IPS-NIHi11 (cell line): ENCODE measurements at regions not wholly inside any gene's neighbourhood (a gene's known extent, or its start where the extent isn't known, plus 50 kb on each side); places are given as distances from the start of the nearest gene placed in this dataset.

ENCODE experiments used
- DNase-seq: peaks from one replicate; pipeline ENCODE4 v3.0.0; 2012; ENCODE audit warnings: mixed read lengths, low spot score

GRCh38 chr11:104830508-104830907 lies 67.8 kb downstream of the CASP12 start:
- no peak for DNase-seq

GRCh38 chr11:104830080-104830479 lies 68.2 kb downstream of the CASP12 start:
- no peak for DNase-seq

GRCh38 chr11:104826772-104827171 lies 71.5 kb downstream of the CASP12 start:
- no peak for DNase-seq

- DNase-seq = no peak
These were observed 74.6 kb downstream of the CASP12 start for GRCh38 chr11:104823657-104824056.

GRCh38 chr11:104820431-104820830 lies 77.8 kb downstream of the CASP12 start:
- DNase-seq = no peak

GRCh38 chr11:104819603-104820002 lies 78.7 kb downstream of the CASP12 start:
- no peak for DNase-seq

GRCh38 chr11:104819107-104819506 lies 79.2 kb downstream of the CASP12 start:
- no peak for DNase-seq

- DNase-seq = no peak
These were observed 80.3 kb downstream of the CASP12 start for GRCh38 chr11:104817973-104818372.

GRCh38 chr11:104813532-104813931 lies 84.7 kb downstream of the CASP12 start:
- peak; percentile 16 for DNase-seq

- no peak for DNase-seq
These were observed 86.0 kb downstream of the CASP12 start for GRCh38 chr11:104812103-104812788.

GRCh38 chr11:104803776-104804175 lies 94.5 kb downstream of the CASP12 start:
- DNase-seq = no peak

GRCh38 chr11:104799251-104799650 lies 99.0 kb downstream of the CASP12 start:
- no peak for DNase-seq

- no peak for DNase-seq
These were observed 99.5 kb downstream of the CASP12 start for GRCh38 chr11:104798789-104799188.

- DNase-seq = no peak
These were observed 102.0 kb downstream of the CASP12 start for GRCh38 chr11:104796301-104796700.

- no peak for DNase-seq
These were observed 102.6 kb downstream of the CASP12 start for GRCh38 chr11:104795501-104796213.

- DNase-seq = no peak
These were observed 105.4 kb downstream of the CASP12 start for GRCh38 chr11:104792861-104793260.

GRCh38 chr11:104791896-104792295 lies 106.4 kb downstream of the CASP12 start:
- DNase-seq = no peak

- DNase-seq = no peak
These were observed 113.4 kb downstream of the CASP12 start for GRCh38 chr11:104784684-104785460.

- no peak for DNase-seq
These were observed 115.0 kb downstream of the CASP12 start for GRCh38 chr11:104783241-104783640.

- no peak for DNase-seq
These were observed 115.9 kb downstream of the CASP12 start for GRCh38 chr11:104782377-104782754.

- DNase-seq = no peak
These were observed 116.4 kb downstream of the CASP12 start for GRCh38 chr11:104781719-104782376.

- no peak for DNase-seq
These were observed 117.2 kb downstream of the CASP12 start for GRCh38 chr11:104781037-104781436.
